ENCODE measurements at regions not wholly inside any gene's neighbourhood (a gene's known extent, or its start where the extent isn't known, plus 50 kb on each side); places are given as distances from the start of the nearest gene placed in this dataset.

DNA sequence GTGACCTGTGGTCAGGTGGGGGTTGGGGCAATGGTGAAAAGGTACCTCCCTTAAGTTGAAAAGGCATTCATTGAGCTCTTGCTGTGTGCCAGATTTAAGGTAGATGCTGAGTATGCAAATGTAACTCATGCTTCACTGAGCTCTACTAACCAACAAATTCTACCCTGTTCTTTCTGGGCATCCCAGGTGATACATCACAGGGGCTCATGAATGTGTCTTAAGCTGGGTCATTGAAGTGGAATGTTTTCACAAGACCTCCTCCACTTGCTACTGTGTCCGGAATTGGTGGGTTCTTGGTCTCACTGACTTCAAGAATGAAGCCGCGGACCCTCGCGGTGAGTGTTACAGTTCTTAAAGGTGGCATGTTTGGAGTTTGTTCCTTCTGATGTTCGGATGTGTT lies 362.8 kb upstream of the ZNF462 start:
- no peak for TF ChIP-seq ZNF274 (IDR thresholded peaks at IDR 0.05; ENCODE audit: low read depth, low read length)
- TF ChIP-seq SUZ12 (IDR thresholded peaks at IDR 0.05; ENCODE audit: extremely low read depth, insufficient read depth, insufficient read length): no peak
